Endodermal cell (in vitro differentiated cells): ENCODE measurements at regions not wholly inside any gene's neighbourhood (a gene's known extent, or its start where the extent isn't known, plus 50 kb on each side); places are given as distances from the start of the nearest gene placed in this dataset.

Source experiments
- DNase-seq: peaks from one replicate; pipeline ENCODE4 v3.0.0-alpha.2; 2017
- H3K27ac ChIP-seq: 2 replicates; pipeline ENCODE4 v1.5.1; 2013; ENCODE audit warnings: mild to moderate bottlenecking, low read depth, low read length, moderate library complexity
- H3K27me3 ChIP-seq: 2 replicates; pipeline ENCODE4 v1.6.1; 2013; ENCODE audit warnings: mild to moderate bottlenecking, low read length, moderate library complexity; ENCODE audit not compliant: insufficient read depth, control insufficient read depth, poor library complexity, severe bottlenecking
- H3K36me3 ChIP-seq: 2 replicates; pipeline ENCODE4 v1.7.0; 2013; ENCODE audit warnings: mild to moderate bottlenecking, low read length, moderate library complexity; ENCODE audit not compliant: control insufficient read depth, insufficient read depth
- H3K4me1 ChIP-seq: one replicate; pipeline ENCODE4 v1.7.0; 2013; ENCODE audit warnings: low read length; ENCODE audit not compliant: control insufficient read depth, insufficient read depth
- H3K4me3 ChIP-seq: 2 replicates; pipeline ENCODE4 v1.5.1; 2013; ENCODE audit warnings: mild to moderate bottlenecking, low read length, moderate library complexity
- H3K9ac ChIP-seq: 2 replicates; pipeline ENCODE4 v1.6.1; 2013; ENCODE audit warnings: mild to moderate bottlenecking, low read length, moderate library complexity; ENCODE audit not compliant: poor library complexity, severe bottlenecking; ENCODE audit errors: extremely low read depth
- H3K9me3 ChIP-seq: 2 replicates; pipeline ENCODE4 v1.6.1; 2013; ENCODE audit warnings: mild to moderate bottlenecking, low read length, moderate library complexity; ENCODE audit not compliant: control insufficient read depth
- H3K27ac Mint-ChIP-seq: 2 replicates; pipeline ENCODE4 v1.8.0; 2020; ENCODE audit warnings: mixed read lengths
- H3K27me3 Mint-ChIP-seq: 2 replicates; pipeline ENCODE4 v1.8.0; 2021; ENCODE audit warnings: mild to moderate bottlenecking, mixed read lengths; ENCODE audit not compliant: insufficient read depth
- H3K36me3 Mint-ChIP-seq: 2 replicates; pipeline ENCODE4 v1.8.0; 2020; ENCODE audit warnings: low read depth, mixed read lengths
- H3K4me1 Mint-ChIP-seq: 2 replicates; pipeline ENCODE4 v1.8.0; 2020; ENCODE audit warnings: mixed read lengths
- H3K4me3 Mint-ChIP-seq: 2 replicates; pipeline ENCODE4 v1.8.0; 2020; ENCODE audit warnings: mild to moderate bottlenecking, moderate library complexity, mixed read lengths
- H3K9me3 Mint-ChIP-seq: 2 replicates; pipeline ENCODE4 v1.8.0; 2020; ENCODE audit warnings: mild to moderate bottlenecking, mixed read lengths
- WGBS, 2 experiments: methylation state at CpG; one replicate each; pipeline versions ENCODE4 v1.1.5 to v1.1.7; 2013; ENCODE audit warnings: missing lambda C conversion rate in 2 of 2, mixed read lengths in 1 of 2; ENCODE audit not compliant: insufficient coverage in 1 of 2, insufficient read length in 1 of 2; 5-methylcytosine and 5-hydroxymethylcytosine counted together
- TF ChIP-seq, protein P1 (sequence below): fragments of 200-600 bp; sonication (generic); conservative IDR thresholded peaks from 2 replicates; pipeline ENCODE4 v1.5.0; 2021; ENCODE audit warnings: antibody characterized with exemption, mild to moderate bottlenecking

DNA sequence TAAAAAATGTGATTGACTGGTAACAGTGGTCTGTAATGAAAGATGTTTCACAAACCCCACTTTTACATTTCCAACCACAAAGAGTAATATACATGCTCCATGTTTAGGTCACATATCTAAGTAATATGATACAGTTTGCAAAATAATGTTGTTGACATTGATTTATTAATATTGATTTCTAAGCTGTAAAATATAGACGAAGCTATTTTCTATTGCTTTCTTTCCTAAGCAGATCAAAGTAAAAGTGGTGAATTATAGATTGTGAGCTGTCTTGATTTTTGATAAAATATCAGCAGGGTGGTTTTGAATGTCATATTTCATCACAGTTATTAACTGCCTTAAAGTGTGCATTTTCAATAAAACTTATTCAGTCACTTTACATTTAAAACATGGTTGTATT, 2292.8 kb downstream of the PCDH9 start:
- no peaks in the 10 kb centered on the region for H3K9me3 ChIP-seq
- Mint-ChIP-seq H3K36me3 (no peaks in the 10 kb centered on the region), H3K9me3 (peaks cover 1% of the 10 kb centered on the region), H3K4me1 (no peaks in the 10 kb centered on the region), H3K4me3 (no peak overlapping the region), H3K27me3 (no peaks in the 10 kb centered on the region), H3K27ac (no peak overlapping the region)
- H3K27ac ChIP-seq, result no peak overlapping the region
- H3K4me1 ChIP-seq, result no peaks in the 10 kb centered on the region
- no peaks in the 10 kb centered on the region for H3K27me3 ChIP-seq
- H3K36me3 ChIP-seq, result no peaks in the 10 kb centered on the region
- no peak overlapping the region for H3K9ac ChIP-seq
- TF ChIP-seq, protein P1, sequence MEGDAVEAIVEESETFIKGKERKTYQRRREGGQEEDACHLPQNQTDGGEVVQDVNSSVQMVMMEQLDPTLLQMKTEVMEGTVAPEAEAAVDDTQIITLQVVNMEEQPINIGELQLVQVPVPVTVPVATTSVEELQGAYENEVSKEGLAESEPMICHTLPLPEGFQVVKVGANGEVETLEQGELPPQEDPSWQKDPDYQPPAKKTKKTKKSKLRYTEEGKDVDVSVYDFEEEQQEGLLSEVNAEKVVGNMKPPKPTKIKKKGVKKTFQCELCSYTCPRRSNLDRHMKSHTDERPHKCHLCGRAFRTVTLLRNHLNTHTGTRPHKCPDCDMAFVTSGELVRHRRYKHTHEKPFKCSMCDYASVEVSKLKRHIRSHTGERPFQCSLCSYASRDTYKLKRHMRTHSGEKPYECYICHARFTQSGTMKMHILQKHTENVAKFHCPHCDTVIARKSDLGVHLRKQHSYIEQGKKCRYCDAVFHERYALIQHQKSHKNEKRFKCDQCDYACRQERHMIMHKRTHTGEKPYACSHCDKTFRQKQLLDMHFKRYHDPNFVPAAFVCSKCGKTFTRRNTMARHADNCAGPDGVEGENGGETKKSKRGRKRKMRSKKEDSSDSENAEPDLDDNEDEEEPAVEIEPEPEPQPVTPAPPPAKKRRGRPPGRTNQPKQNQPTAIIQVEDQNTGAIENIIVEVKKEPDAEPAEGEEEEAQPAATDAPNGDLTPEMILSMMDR, result no peak
- no peak overlapping the region for H3K4me3 ChIP-seq
- 85% methylated on average over 1 of the region's 1 CpG; no CpG with 5 or more reads in 1 of the 2 experiments for WGBS, 2 experiments
- no peak for DNase-seq

DNA sequence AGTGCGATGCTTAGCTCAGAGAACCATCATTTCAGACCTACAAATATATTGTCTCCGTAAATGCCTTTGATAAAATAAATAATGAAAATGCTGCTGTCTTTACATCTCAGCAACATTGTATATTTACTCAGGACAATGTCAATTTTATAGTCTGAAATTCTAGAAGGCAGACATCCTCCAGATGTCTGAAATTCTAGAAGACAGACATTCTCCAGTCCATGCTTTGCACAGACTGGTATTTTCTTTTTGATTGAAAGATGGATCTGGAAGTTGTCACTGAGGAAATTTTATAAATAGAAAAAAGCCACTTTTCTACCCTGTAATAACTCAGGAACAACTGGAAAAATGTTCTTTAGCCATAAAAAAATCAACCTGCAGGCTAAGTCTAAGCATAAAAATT, 2293.3 kb downstream of the PCDH9 start:
- no peak for DNase-seq
- Mint-ChIP-seq H3K27me3 (no peaks in the 10 kb centered on the region), H3K4me3 (no peak overlapping the region), H3K4me1 (no peaks in the 10 kb centered on the region), H3K9me3 (no peaks in the 10 kb centered on the region), H3K36me3 (no peaks in the 10 kb centered on the region), H3K27ac (no peak overlapping the region)
- H3K9me3 ChIP-seq, result no peaks in the 10 kb centered on the region
- no CpG with 5 or more reads among the region's 2 CpGs for WGBS, 2 experiments
- TF ChIP-seq, protein P1, result no peak
- H3K27me3 ChIP-seq, result no peaks in the 10 kb centered on the region
- no peak overlapping the region for H3K27ac ChIP-seq
- H3K4me3 ChIP-seq, result no peak overlapping the region
- H3K36me3 ChIP-seq, result no peaks in the 10 kb centered on the region
- no peak overlapping the region for H3K9ac ChIP-seq
- no peaks in the 10 kb centered on the region for H3K4me1 ChIP-seq

DNA sequence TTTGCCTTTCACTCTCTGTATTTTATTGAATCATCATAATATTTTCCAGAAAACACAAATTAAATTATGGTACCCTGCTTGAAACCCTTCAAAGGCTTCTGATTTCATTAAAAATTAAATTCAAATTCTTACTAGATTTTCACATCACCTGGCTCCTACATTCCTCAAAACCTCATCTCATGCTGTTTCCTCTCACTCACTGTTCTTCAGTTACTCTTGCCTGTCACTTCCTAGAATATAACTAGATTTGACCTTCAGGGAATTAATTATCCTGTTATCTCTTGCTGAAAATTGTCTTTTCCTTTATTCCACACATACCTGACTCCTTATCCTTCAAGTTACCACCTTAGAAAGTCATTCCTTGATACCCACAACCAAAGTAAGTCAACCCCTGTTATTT, 2294.7 kb downstream of the PCDH9 start:
- no peak overlapping the region for H3K27ac Mint-ChIP-seq
- H3K4me1 Mint-ChIP-seq, result no peaks in the 10 kb centered on the region
- Histone ChIP-seq H3K27me3 (no peaks in the 10 kb centered on the region), H3K36me3 (no peaks in the 10 kb centered on the region), H3K4me1 (no peaks in the 10 kb centered on the region), H3K9me3 (no peaks in the 10 kb centered on the region), H3K9ac (no peak overlapping the region), H3K27ac (no peak overlapping the region), H3K4me3 (no peak overlapping the region)
- H3K9me3 Mint-ChIP-seq, result no peaks in the 10 kb centered on the region
- TF ChIP-seq, protein P1, result no peak
- no peaks in the 10 kb centered on the region for H3K36me3 Mint-ChIP-seq
- no peaks in the 10 kb centered on the region for H3K27me3 Mint-ChIP-seq
- no peak overlapping the region for H3K4me3 Mint-ChIP-seq
- DNase-seq, result no peak
